Astrocyte of the spinal cord (primary cell): ENCODE measurements at regions not wholly inside any gene's neighbourhood (a gene's known extent, or its start where the extent isn't known, plus 50 kb on each side); places are given as distances from the start of the nearest gene placed in this dataset.
"Not testable (repeated sequence)": the region's sequence is repeated elsewhere in the genome, so short reads cannot be mapped to it uniquely, and the experiment has no call there.

Experiments
- DNase-seq: peaks from one replicate; pipeline ENCODE4 v3.0.0; 2011; ENCODE audit warnings: low read depth, low spot score
- H3K4me3 ChIP-seq: 2 replicates; pipeline ENCODE4 v1.5.1; 2011; ENCODE audit warnings: low read depth, mild to moderate bottlenecking, low read length, moderate library complexity
- in situ Hi-C: cut with HindIII; loops from 2 replicates; pipeline ENCODE4 v1.10.0; 2017; ENCODE audit warnings: low sequenced_read_pairs
- TF ChIP-seq, protein P1 (sequence below): IDR thresholded peaks from 2 replicates; pipeline ENCODE4 v1.5.1; 2012; ENCODE audit warnings: low read depth, mild to moderate bottlenecking, low read length, inconsistent platforms

GRCh38 chr9:29068461-29068860, 1495.2 kb upstream of the C9orf72 start:
- TF ChIP-seq, protein P1, sequence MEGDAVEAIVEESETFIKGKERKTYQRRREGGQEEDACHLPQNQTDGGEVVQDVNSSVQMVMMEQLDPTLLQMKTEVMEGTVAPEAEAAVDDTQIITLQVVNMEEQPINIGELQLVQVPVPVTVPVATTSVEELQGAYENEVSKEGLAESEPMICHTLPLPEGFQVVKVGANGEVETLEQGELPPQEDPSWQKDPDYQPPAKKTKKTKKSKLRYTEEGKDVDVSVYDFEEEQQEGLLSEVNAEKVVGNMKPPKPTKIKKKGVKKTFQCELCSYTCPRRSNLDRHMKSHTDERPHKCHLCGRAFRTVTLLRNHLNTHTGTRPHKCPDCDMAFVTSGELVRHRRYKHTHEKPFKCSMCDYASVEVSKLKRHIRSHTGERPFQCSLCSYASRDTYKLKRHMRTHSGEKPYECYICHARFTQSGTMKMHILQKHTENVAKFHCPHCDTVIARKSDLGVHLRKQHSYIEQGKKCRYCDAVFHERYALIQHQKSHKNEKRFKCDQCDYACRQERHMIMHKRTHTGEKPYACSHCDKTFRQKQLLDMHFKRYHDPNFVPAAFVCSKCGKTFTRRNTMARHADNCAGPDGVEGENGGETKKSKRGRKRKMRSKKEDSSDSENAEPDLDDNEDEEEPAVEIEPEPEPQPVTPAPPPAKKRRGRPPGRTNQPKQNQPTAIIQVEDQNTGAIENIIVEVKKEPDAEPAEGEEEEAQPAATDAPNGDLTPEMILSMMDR = no peak
- in situ Hi-C loops = no loop called here
- DNase-seq = no peak

DNA sequence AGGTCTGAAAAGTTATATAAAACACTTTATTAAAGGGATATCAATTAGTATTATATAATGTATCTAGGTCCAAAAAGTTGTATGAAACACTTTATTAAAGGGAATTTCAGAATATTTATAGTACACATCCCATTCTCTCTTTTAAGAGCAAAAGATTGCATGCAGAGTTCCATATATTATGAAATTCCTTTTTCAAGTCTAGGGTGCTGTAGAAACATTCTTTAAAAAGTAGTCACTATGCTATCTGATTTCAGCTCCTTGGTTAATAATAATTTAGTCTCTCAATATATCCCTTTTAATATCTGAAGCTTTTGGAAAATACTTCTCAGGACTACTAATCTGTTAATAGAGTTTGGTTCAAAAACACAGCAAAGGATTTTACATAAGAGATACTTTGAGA, 1496.1 kb upstream of the C9orf72 start:
- in situ Hi-C loops = no loop called here
- DNase-seq = no peak
- H3K4me3 ChIP-seq = no peak overlapping the region
- TF ChIP-seq, protein P1 = no peak

More at GRCh38 chr9:29068461-29068860, 1495.2 kb upstream of the C9orf72 start:
- no peak overlapping the region for H3K4me3 ChIP-seq

DNA sequence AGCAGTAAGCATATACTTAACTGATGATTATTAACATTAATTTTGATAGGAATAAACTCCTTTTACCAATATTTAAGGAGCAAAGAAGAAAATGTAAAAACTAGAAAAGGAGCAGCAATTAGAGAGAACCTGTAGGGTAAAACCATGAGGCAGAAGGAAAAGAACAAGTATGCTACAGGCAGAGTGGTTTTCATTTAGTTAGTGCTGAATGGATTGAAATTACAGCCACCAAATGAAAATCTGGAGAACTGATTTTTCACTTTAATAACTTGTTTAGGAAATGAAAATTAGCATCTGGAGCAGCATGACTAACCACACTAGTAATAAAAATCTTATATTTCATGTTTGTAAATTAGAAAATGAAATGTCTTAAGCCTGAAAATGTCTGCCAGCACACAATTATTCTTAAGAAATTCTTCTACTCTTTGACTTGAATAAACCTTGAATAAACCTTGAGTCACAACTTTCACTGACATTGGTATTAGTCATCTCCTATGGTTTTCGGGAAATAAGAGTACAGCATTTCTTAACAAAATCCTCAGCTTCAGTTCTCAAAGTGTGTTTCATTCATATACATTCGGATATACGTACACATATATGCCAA, 1504.9 kb upstream of the C9orf72 start:
- in situ Hi-C loops = no loop called here
- H3K4me3 ChIP-seq = no peak overlapping the region
- TF ChIP-seq, protein P1 = no peak
- peak; percentile 83 for DNase-seq

- no peak overlapping the region for H3K4me3 ChIP-seq
- DNase-seq = no peak
- TF ChIP-seq, protein P1 = no peak
- in situ Hi-C loops = no loop called here
These were observed 1527.5 kb upstream of the C9orf72 start for GRCh38 chr9:29100762-29101161.

- DNase-seq, in situ Hi-C loops, H3K4me3 ChIP-seq: not testable (repeated sequence)
These were observed 1530.9 kb upstream of the C9orf72 start for GRCh38 chr9:29104166-29104565.

DNA sequence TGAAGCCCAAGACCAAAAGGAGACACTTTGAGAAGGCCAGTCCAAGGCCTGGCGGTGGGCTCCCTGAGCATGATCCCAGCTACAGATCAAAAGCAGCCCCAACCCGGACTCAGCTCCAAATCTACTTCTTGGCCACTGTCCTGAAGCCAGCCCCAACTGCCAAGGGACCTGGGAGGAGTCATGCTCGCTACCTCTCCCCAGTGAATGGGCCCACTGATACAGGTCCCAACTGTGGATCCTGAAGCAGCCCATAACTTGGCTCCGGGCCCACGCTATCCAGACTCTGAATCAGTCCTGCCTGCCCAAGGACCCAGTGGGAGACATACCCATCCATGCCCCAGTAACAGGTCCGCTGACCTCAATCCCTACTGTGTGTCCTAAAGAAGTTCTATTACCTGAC, 1545.3 kb upstream of the C9orf72 start:
- in situ Hi-C loops = no loop called here
- DNase-seq = no peak
- TF ChIP-seq, protein P1 = no peak
- H3K4me3 ChIP-seq = no peak overlapping the region

- in situ Hi-C loops = no loop called here
- no peak for DNase-seq
- H3K4me3 ChIP-seq = no peak overlapping the region
- TF ChIP-seq, protein P1 = no peak
These were observed 1553.5 kb upstream of the C9orf72 start for GRCh38 chr9:29126783-29127182.
